Epithelial cell of esophagus (primary cell): ENCODE measurements at regions not wholly inside any gene's neighbourhood (a gene's known extent, or its start where the extent isn't known, plus 50 kb on each side); places are given as distances from the start of the nearest gene placed in this dataset.
A peak's percentile ranks its signal among the peaks of the same experiment; 100 is the strongest.
"Not testable (repeated sequence)": the region's sequence is repeated elsewhere in the genome, so short reads cannot be mapped to it uniquely, and the experiment has no call there.

Source experiments
- DNase-seq: peaks from one replicate; pipeline ENCODE4 v3.0.0; 2010; ENCODE audit warnings: low read depth
- H3K4me3 ChIP-seq: 2 replicates; pipeline ENCODE4 v1.5.1; 2011; ENCODE audit warnings: mild to moderate bottlenecking, low read length, control low read depth
- CTCF ChIP-seq: IDR thresholded peaks from 2 replicates; pipeline ENCODE4 v1.5.1; 2011; ENCODE audit warnings: low read depth, mild to moderate bottlenecking, low read length, control low read depth, inconsistent platforms; ENCODE audit not compliant: insufficient read depth; ENCODE audit errors: missing control alignments

GRCh38 chrX:63581906-63582305 lies 203.1 kb downstream of the ARHGEF9 start:
- no peak overlapping the region for H3K4me3 ChIP-seq
- no peak for TF ChIP-seq CTCF
- no peak for DNase-seq

- H3K4me3 ChIP-seq = no peak overlapping the region
- DNase-seq = peak; percentile 9
- no peak for TF ChIP-seq CTCF
These were observed 203.6 kb downstream of the ARHGEF9 start for GRCh38 chrX:63581398-63581797.

- no peak for TF ChIP-seq CTCF
These were observed 208.5 kb downstream of the ARHGEF9 start for GRCh38 chrX:63576533-63576932.

GRCh38 chrX:63575700-63576099 lies 209.3 kb downstream of the ARHGEF9 start:
- DNase-seq, H3K4me3 ChIP-seq: not testable (repeated sequence)

More at GRCh38 chrX:63576533-63576932, 208.5 kb downstream of the ARHGEF9 start:
- no peak overlapping the region for H3K4me3 ChIP-seq
- peak; percentile 2 for DNase-seq

GRCh38 chrX:63566856-63567255 lies 215.7 kb upstream of the SPIN4 start:
- no peak for DNase-seq
- no peak for TF ChIP-seq CTCF
- H3K4me3 ChIP-seq = no peak overlapping the region

GRCh38 chrX:63561425-63561824 lies 210.3 kb upstream of the SPIN4 start:
- no peak for DNase-seq
- H3K4me3 ChIP-seq = peak overlapping the region; percentile 78
- no peak for TF ChIP-seq CTCF

GRCh38 chrX:63560601-63561218 lies 209.6 kb upstream of the SPIN4 start:
- peak overlapping the region; percentile 78 for H3K4me3 ChIP-seq
- TF ChIP-seq CTCF = no peak
- peak; percentile 71 for DNase-seq
